ENCODE measurements at regions not wholly inside any gene's neighbourhood (a gene's known extent, or its start where the extent isn't known, plus 50 kb on each side); places are given as distances from the start of the nearest gene placed in this dataset.

- no peaks in the 10 kb centered on the region for H3K36me3 ChIP-seq (ENCODE audit: control insufficient read depth, insufficient read depth, low read length)
- H3K27ac ChIP-seq (ENCODE audit: low read depth, low read length): no peak overlapping the region
- H3K9ac ChIP-seq (ENCODE audit: extremely low read depth, low read length, poor library complexity, severe bottlenecking): no peak overlapping the region
- H3K27me3 ChIP-seq (ENCODE audit: control insufficient read depth, insufficient read depth, low read length, poor library complexity, severe bottlenecking): peaks cover 4% of the 10 kb centered on the region
- peaks cover 1% of the 10 kb centered on the region for H3K4me1 Mint-ChIP-seq
- H3K36me3 Mint-ChIP-seq (ENCODE audit: low read depth): no peaks in the 10 kb centered on the region
- no peaks in the 10 kb centered on the region for H3K9me3 ChIP-seq (ENCODE audit: control insufficient read depth, low read length)
- H3K4me3 Mint-ChIP-seq: no peak overlapping the region
- 65 to 68% methylated on average over 10 to 11 of the region's 11 CpGs for WGBS, 2 experiments (ENCODE audit: insufficient coverage in 1 of 2, insufficient read length in 1 of 2)
- H3K4me3 ChIP-seq (ENCODE audit: low read length): no peak overlapping the region
- peak; percentile 70 for TF ChIP-seq CTCF (conservative IDR thresholded peaks at IDR 0.05)
- peak; percentile 91 for DNase-seq
- no peaks in the 10 kb centered on the region for H3K9me3 Mint-ChIP-seq
- H3K4me1 ChIP-seq (ENCODE audit: control insufficient read depth, insufficient read depth, low read length): no peaks in the 10 kb centered on the region
- no peak overlapping the region for H3K27ac Mint-ChIP-seq
- H3K27me3 Mint-ChIP-seq (ENCODE audit: insufficient read depth): peaks cover 10% of the 10 kb centered on the region
These were observed 365.9 kb downstream of the REEP3 start for GRCh38 chr10:63887023-63887589.

- Mint-ChIP-seq H3K36me3 (ENCODE audit: low read depth) (no peaks in the 10 kb centered on the region), H3K27ac (no peak overlapping the region)
These were observed 366.6 kb downstream of the REEP3 start for GRCh38 chr10:63887600-63888370.

GRCh38 chr10:63889803-63890202, 368.6 kb downstream of the REEP3 start:
- Histone ChIP-seq H3K9me3 (ENCODE audit: control insufficient read depth, low read length) (no peaks in the 10 kb centered on the region), H3K27me3 (ENCODE audit: control insufficient read depth, insufficient read depth, low read length, poor library complexity, severe bottlenecking) (peaks cover 29% of the 10 kb centered on the region), H3K9ac (ENCODE audit: extremely low read depth, low read length, poor library complexity, severe bottlenecking) (no peak overlapping the region), H3K4me3 (ENCODE audit: low read length) (no peak overlapping the region), H3K4me1 (ENCODE audit: control insufficient read depth, insufficient read depth, low read length) (no peaks in the 10 kb centered on the region), H3K36me3 (ENCODE audit: control insufficient read depth, insufficient read depth, low read length) (no peaks in the 10 kb centered on the region), H3K27ac (ENCODE audit: low read depth, low read length) (no peak overlapping the region)
- TF ChIP-seq CTCF (conservative IDR thresholded peaks at IDR 0.05): no peak
- H3K36me3 Mint-ChIP-seq (ENCODE audit: low read depth): no peaks in the 10 kb centered on the region
- no peaks in the 10 kb centered on the region for H3K9me3 Mint-ChIP-seq
- DNase-seq: no peak
- H3K27ac Mint-ChIP-seq: no peak overlapping the region
- no peak overlapping the region for H3K4me3 Mint-ChIP-seq
- H3K4me1 Mint-ChIP-seq: no peaks in the 10 kb centered on the region
- peaks cover 26% of the 10 kb centered on the region for H3K27me3 Mint-ChIP-seq (ENCODE audit: insufficient read depth)
- WGBS, 2 experiments (ENCODE audit: insufficient coverage in 1 of 2, insufficient read length in 1 of 2): 86 to 92% methylated on average over 4 of the region's 4 CpGs

More at GRCh38 chr10:63887600-63888370, 366.6 kb downstream of the REEP3 start:
- Histone ChIP-seq H3K9ac (ENCODE audit: extremely low read depth, low read length, poor library complexity, severe bottlenecking) (no peak overlapping the region), H3K27ac (ENCODE audit: low read depth, low read length) (no peak overlapping the region), H3K36me3 (ENCODE audit: control insufficient read depth, insufficient read depth, low read length) (no peaks in the 10 kb centered on the region), H3K4me1 (ENCODE audit: control insufficient read depth, insufficient read depth, low read length) (no peaks in the 10 kb centered on the region), H3K4me3 (ENCODE audit: low read length) (no peak overlapping the region), H3K9me3 (ENCODE audit: control insufficient read depth, low read length) (no peaks in the 10 kb centered on the region), H3K27me3 (ENCODE audit: control insufficient read depth, insufficient read depth, low read length, poor library complexity, severe bottlenecking) (peaks cover 9% of the 10 kb centered on the region)
- no peak for DNase-seq
- Mint-ChIP-seq H3K4me3 (no peak overlapping the region), H3K4me1 (peaks cover 1% of the 10 kb centered on the region), H3K27me3 (ENCODE audit: insufficient read depth) (peaks cover 12% of the 10 kb centered on the region), H3K9me3 (no peaks in the 10 kb centered on the region)
- TF ChIP-seq CTCF (conservative IDR thresholded peaks at IDR 0.05): no peak
- 97 to 100% methylated on average over 2 to 5 of the region's 5 CpGs for WGBS, 2 experiments (ENCODE audit: insufficient coverage in 1 of 2, insufficient read length in 1 of 2)
